IMR-90 (cell line): ENCODE measurements at regions not wholly inside any gene's neighbourhood (a gene's known extent, or its start where the extent isn't known, plus 50 kb on each side); places are given as distances from the start of the nearest gene placed in this dataset.

ENCODE experiments used
- ATAC-seq: fragments of 200-7000 bp; cut with Tn5 transposase; 2 replicates; pipeline ENCODE4 v1.9.1; 2020; ENCODE audit warnings: low read depth, mild to moderate bottlenecking, moderate library complexity
- BruUV-seq: library from RNA; stranded (reverse); fragments of 400-500 nt; replicated peaks from 2 replicates; lab custom pipeline; 2021; lab: Mats Ljungman, UMichigan
- CTCF ChIA-PET: fragments of 300-600 bp; formaldehyde crosslinking; extraction: SDS; loops from one replicate; lab custom pipeline; 2021; ENCODE audit warnings: antibody characterized with exemption; lab: Yijun Ruan, JAX
- POLR2A ChIA-PET: fragments of 300-600 bp; sonication (Branson Sonifier 250); formaldehyde crosslinking; loops from one replicate; lab custom pipeline; 2022; ENCODE audit warnings: antibody characterized with exemption; ENCODE audit not compliant: unreplicated experiment; lab: Charles Lee
- DNase-seq: peaks from one replicate; pipeline ENCODE4 v3.0.0; 2013
- H2AFZ ChIP-seq: replicated peaks from 2 replicates; pipeline ENCODE3; 2013; ENCODE audit warnings: low read length, mild to moderate bottlenecking; ENCODE audit not compliant: poor library complexity
- H2AK5ac ChIP-seq: 2 replicates; pipeline ENCODE4 v1.6.1; 2013; ENCODE audit warnings: low read depth, low read length, inconsistent platforms
- H2AK9ac ChIP-seq: replicated peaks from 2 replicates; pipeline ENCODE3; 2013; ENCODE audit warnings: mild to moderate bottlenecking, low read depth, low read length, moderate library complexity; ENCODE audit not compliant: poor library complexity
- H2BK120ac ChIP-seq: 2 replicates; pipeline ENCODE4 v1.6.1; 2013; ENCODE audit warnings: low read depth, low read length, inconsistent platforms
- H2BK15ac ChIP-seq: 3 replicates; pipeline ENCODE4 v1.6.1; 2013; ENCODE audit warnings: low read depth, low read length, inconsistent platforms
- H2BK20ac ChIP-seq: 2 replicates; pipeline ENCODE4 v1.6.1; 2013; ENCODE audit warnings: low read depth, mild to moderate bottlenecking, inconsistent platforms, low read length, moderate library complexity
- H2BK5ac ChIP-seq: 2 replicates; pipeline ENCODE4 v1.6.1; 2013; ENCODE audit warnings: mild to moderate bottlenecking, low read depth, low read length, inconsistent platforms; ENCODE audit not compliant: poor library complexity, severe bottlenecking
- H3K14ac ChIP-seq: replicated peaks from 2 replicates; pipeline ENCODE4 v1.6.1; 2013; ENCODE audit warnings: low read depth, low read length, inconsistent platforms
- H3K18ac ChIP-seq: 2 replicates; pipeline ENCODE4 v1.6.1; 2013; ENCODE audit warnings: low read depth, low read length, control low read depth
- H3K23ac ChIP-seq: 2 replicates; pipeline ENCODE4 v1.6.1; 2013; ENCODE audit warnings: low read depth, low read length, inconsistent platforms
- H3K27ac ChIP-seq: 2 replicates; pipeline ENCODE4 v1.5.1; 2013; ENCODE audit warnings: mild to moderate bottlenecking, control low read depth, low read length; ENCODE audit not compliant: insufficient read depth
- H3K27me3 ChIP-seq: 2 replicates; pipeline ENCODE4 v1.6.1; 2013; ENCODE audit warnings: low read length; ENCODE audit not compliant: control insufficient read depth, insufficient read depth
- H3K36me3 ChIP-seq: 2 replicates; pipeline ENCODE4 v1.6.1; 2013; ENCODE audit warnings: low read length, mixed read lengths; ENCODE audit not compliant: control insufficient read depth, insufficient read depth
- H3K4ac ChIP-seq: 2 replicates; pipeline ENCODE4 v1.6.1; 2013; ENCODE audit warnings: low read depth, low read length, inconsistent platforms
- H3K4me1 ChIP-seq: 2 replicates; pipeline ENCODE4 v1.6.1; 2013; ENCODE audit warnings: low read length, mixed read lengths; ENCODE audit not compliant: control insufficient read depth, insufficient read depth
- H3K4me2 ChIP-seq: 2 replicates; pipeline ENCODE4 v1.6.1; 2013; ENCODE audit warnings: low read depth, mild to moderate bottlenecking, control low read depth, low read length, moderate library complexity
- H3K4me3 ChIP-seq: 2 replicates; pipeline ENCODE4 v1.5.1; 2013; ENCODE audit warnings: low read depth, mild to moderate bottlenecking, control low read depth, low read length, moderate library complexity; ENCODE audit not compliant: insufficient read depth
- H3K56ac ChIP-seq: 2 replicates; pipeline ENCODE4 v1.6.1; 2013; ENCODE audit warnings: low read length, inconsistent platforms; ENCODE audit not compliant: insufficient read depth; ENCODE audit errors: extremely low read depth
- H3K79me1 ChIP-seq, 2 experiments: 2 replicates each; pipeline ENCODE4 v1.6.1; 2013; ENCODE audit warnings: low read length in 2 of 2, inconsistent platforms in 1 of 2, low read depth in 1 of 2
- H3K9ac ChIP-seq: 2 replicates; pipeline ENCODE4 v1.6.1; 2013; ENCODE audit warnings: low read depth, low read length, control low read depth
- H3K9me1 ChIP-seq: 2 replicates; pipeline ENCODE4 v1.6.1; 2013; ENCODE audit warnings: low read length, inconsistent platforms; ENCODE audit not compliant: insufficient read depth
- H3K9me3 ChIP-seq: 2 replicates; pipeline ENCODE4 v1.6.1; 2013; ENCODE audit warnings: low read length; ENCODE audit not compliant: control insufficient read depth, insufficient read depth
- H4K20me1 ChIP-seq: 2 replicates; pipeline ENCODE4 v1.6.1; 2013; ENCODE audit warnings: low read length, inconsistent platforms; ENCODE audit not compliant: insufficient read depth
- H4K5ac ChIP-seq: 2 replicates; pipeline ENCODE4 v1.6.1; 2013; ENCODE audit warnings: mild to moderate bottlenecking, low read depth, low read length, control low read depth
- H4K8ac ChIP-seq, 2 experiments: 2 replicates each; pipeline ENCODE4 v1.6.1; 2013; ENCODE audit warnings: low read depth in 2 of 2, low read length in 2 of 2, control low read depth in 1 of 2, inconsistent platforms in 1 of 2
- H4K91ac ChIP-seq: 2 replicates; pipeline ENCODE4 v1.6.1; 2013; ENCODE audit warnings: low read depth, low read length, inconsistent platforms; ENCODE audit not compliant: insufficient read depth
- BHLHE40 ChIP-seq: fragments of 150-350 bp; IDR thresholded peaks from 2 replicates; pipeline ENCODE4 v1.6.1; 2016; ENCODE audit warnings: mild to moderate bottlenecking, low read depth, low read length
- CEBPB ChIP-seq: IDR thresholded peaks from 2 replicates; pipeline ENCODE4 v1.6.1; 2012; ENCODE audit warnings: low read depth, low read length, improper control_type of control experiment
- CHD1 ChIP-seq: IDR thresholded peaks from 2 replicates; pipeline ENCODE4 v1.6.1; 2012; ENCODE audit warnings: low read depth, low read length, improper control_type of control experiment
- FOS ChIP-seq: fragments of 150-350 bp; IDR thresholded peaks from 2 replicates; pipeline ENCODE4 v1.6.1; 2016; ENCODE audit warnings: low read depth, low read length
- MAFK ChIP-seq: IDR thresholded peaks from 2 replicates; pipeline ENCODE4 v1.6.1; 2012; ENCODE audit warnings: low read depth, low read length, improper control_type of control experiment
- MAZ ChIP-seq: IDR thresholded peaks from 2 replicates; pipeline ENCODE4 v1.6.1; 2012; ENCODE audit warnings: low read depth, mild to moderate bottlenecking, low read length, improper control_type of control experiment, moderate library complexity, borderline replicate concordance
- MXI1 ChIP-seq: IDR thresholded peaks from 2 replicates; pipeline ENCODE4 v1.6.1; 2012; ENCODE audit warnings: low read depth, mild to moderate bottlenecking, low read length, moderate library complexity, borderline replicate concordance
- NFE2L2 ChIP-seq: fragments of 150-350 bp; IDR thresholded peaks from 2 replicates; pipeline ENCODE4 v1.6.1; 2016; ENCODE audit warnings: low read depth, mild to moderate bottlenecking, low read length
- POLR2A ChIP-seq: IDR thresholded peaks from 2 replicates; pipeline ENCODE4 v1.6.1; 2012; ENCODE audit warnings: mild to moderate bottlenecking, low read depth, low read length
- RAD21 ChIP-seq: IDR thresholded peaks from 2 replicates; pipeline ENCODE4 v1.6.1; 2012; ENCODE audit warnings: low read length, improper control_type of control experiment
- RCOR1 ChIP-seq: IDR thresholded peaks from 2 replicates; pipeline ENCODE4 v1.6.1; 2012; ENCODE audit warnings: mild to moderate bottlenecking, low read length, improper control_type of control experiment; ENCODE audit not compliant: insufficient replicate concordance
- RFX5 ChIP-seq: IDR thresholded peaks from 2 replicates; pipeline ENCODE4 v1.8.0; 2012; ENCODE audit warnings: low read depth, mild to moderate bottlenecking, low read length, moderate library complexity
- SMC3 ChIP-seq: fragments of 150-350 bp; IDR thresholded peaks from 2 replicates; pipeline ENCODE4 v1.6.1; 2016; ENCODE audit warnings: low read depth, mild to moderate bottlenecking, antibody characterized with exemption, low read length, moderate library complexity
- WGBS, 2 experiments: methylation state at CpG; one replicate each; pipeline versions ENCODE4 v1.1.5 to v1.1.7; 2013; ENCODE audit warnings: missing lambda C conversion rate in 2 of 2; ENCODE audit not compliant: insufficient read length in 1 of 2; ENCODE audit errors: extremely low coverage in 2 of 2; 5-methylcytosine and 5-hydroxymethylcytosine counted together
- dilution Hi-C: fragments of 300-500 bp; cut with HindIII; formaldehyde crosslinking; loops from one replicate; pipeline ENCODE4 v1.14.3; 2018; ENCODE audit warnings: low sequenced_read_pairs; ENCODE audit not compliant: unreplicated experiment
- in situ Hi-C: fragments of 300-500 bp; cut with MboI; formaldehyde crosslinking; loops from 3 replicates; pipeline ENCODE4 v1.14.3; 2019; ENCODE audit warnings: low sequenced_read_pairs, inconsistent platforms, mixed read lengths
- intact Hi-C: fragments of 100-400 bp; cut with micrococcal nuclease; formaldehyde crosslinking; loops from 2 replicates; pipeline ENCODE4 v1.10.0; 2022
- TF ChIP-seq, protein P1 (sequence below): fragments of 150-350 bp; IDR thresholded peaks from 2 replicates; pipeline ENCODE4 v1.6.1; 2017; ENCODE audit warnings: mild to moderate bottlenecking, antibody characterized with exemption, low read length, low read depth
- TF ChIP-seq, protein P2 (sequence below): fragments of 150-350 bp; IDR thresholded peaks from 2 replicates; pipeline ENCODE4 v1.6.1; 2016; ENCODE audit warnings: low read depth, mild to moderate bottlenecking, low read length, moderate library complexity, borderline replicate concordance
- TF ChIP-seq, protein P3 (sequence below): conservative IDR thresholded peaks from 2 replicates; pipeline ENCODE4 v1.5.1; 2012; ENCODE audit warnings: mild to moderate bottlenecking, low read depth, low read length, improper control_type of control experiment

DNA sequence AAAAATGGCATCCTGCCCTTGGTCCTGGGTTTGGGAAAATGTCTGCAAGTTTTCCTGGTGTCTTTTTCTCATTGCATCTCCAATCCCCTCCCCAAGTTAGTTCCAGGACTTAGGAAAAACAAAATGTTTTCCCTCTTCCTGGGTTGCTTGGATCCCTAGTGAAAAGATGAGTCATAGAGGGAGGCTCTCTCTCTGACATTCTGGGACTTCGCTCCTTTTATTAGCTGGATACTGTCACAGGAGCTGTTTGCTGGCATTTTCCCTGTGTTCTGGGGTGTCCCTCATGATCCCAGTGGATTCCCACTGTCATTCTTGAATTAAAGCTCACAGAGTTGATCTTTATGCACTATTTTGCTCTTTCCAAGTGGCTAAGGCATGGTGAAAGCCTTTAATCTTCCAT is 316.4 kb upstream of the MBL2 start:
- Histone ChIP-seq H2BK120ac (no peak overlapping the region), H3K18ac (no peak overlapping the region), H2AK9ac (no peak overlapping the region), H3K27ac (no peak overlapping the region), H2BK15ac (no peak overlapping the region), H3K56ac (no peak overlapping the region), H3K14ac (no peak overlapping the region), H2BK20ac (no peak overlapping the region), H3K4ac (no peak overlapping the region), H3K4me1 (no peaks in the 10 kb centered on the region), H2AK5ac (no peak overlapping the region), H3K79me1 (no peaks in the 10 kb centered on the region), H3K9me3 (no peaks in the 10 kb centered on the region), H3K4me3 (no peak overlapping the region), H3K27me3 (no peaks in the 10 kb centered on the region), H4K91ac (no peak overlapping the region), H3K4me2 (no peak overlapping the region), H3K9ac (no peak overlapping the region), H3K36me3 (no peaks in the 10 kb centered on the region), H4K5ac (no peak overlapping the region), H3K9me1 (no peaks in the 10 kb centered on the region), H4K20me1 (no peaks in the 10 kb centered on the region), H4K8ac (no peak overlapping the region), H2BK5ac (no peak overlapping the region), H2AFZ (no peak overlapping the region), H3K23ac (no peak overlapping the region)
- CTCF ChIA-PET = no interaction called here
- POLR2A ChIA-PET = no interaction called here
- dilution Hi-C loops (no loop called here), intact Hi-C loops (no loop called here), in situ Hi-C loops (no loop called here)
- TF ChIP-seq, protein P1, sequence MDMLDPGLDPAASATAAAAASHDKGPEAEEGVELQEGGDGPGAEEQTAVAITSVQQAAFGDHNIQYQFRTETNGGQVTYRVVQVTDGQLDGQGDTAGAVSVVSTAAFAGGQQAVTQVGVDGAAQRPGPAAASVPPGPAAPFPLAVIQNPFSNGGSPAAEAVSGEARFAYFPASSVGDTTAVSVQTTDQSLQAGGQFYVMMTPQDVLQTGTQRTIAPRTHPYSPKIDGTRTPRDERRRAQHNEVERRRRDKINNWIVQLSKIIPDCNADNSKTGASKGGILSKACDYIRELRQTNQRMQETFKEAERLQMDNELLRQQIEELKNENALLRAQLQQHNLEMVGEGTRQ = no peak
- no peak for TF ChIP-seq MAFK
- no peak for TF ChIP-seq BHLHE40
- TF ChIP-seq, protein P2, sequence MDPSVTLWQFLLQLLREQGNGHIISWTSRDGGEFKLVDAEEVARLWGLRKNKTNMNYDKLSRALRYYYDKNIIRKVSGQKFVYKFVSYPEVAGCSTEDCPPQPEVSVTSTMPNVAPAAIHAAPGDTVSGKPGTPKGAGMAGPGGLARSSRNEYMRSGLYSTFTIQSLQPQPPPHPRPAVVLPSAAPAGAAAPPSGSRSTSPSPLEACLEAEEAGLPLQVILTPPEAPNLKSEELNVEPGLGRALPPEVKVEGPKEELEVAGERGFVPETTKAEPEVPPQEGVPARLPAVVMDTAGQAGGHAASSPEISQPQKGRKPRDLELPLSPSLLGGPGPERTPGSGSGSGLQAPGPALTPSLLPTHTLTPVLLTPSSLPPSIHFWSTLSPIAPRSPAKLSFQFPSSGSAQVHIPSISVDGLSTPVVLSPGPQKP = no peak
- no peak for TF ChIP-seq RAD21
- TF ChIP-seq MAZ = no peak
- no peak for TF ChIP-seq SMC3
- no peak for TF ChIP-seq CHD1
- TF ChIP-seq MXI1 = no peak
- no peak for TF ChIP-seq NFE2L2
- no peak for TF ChIP-seq RCOR1
- TF ChIP-seq POLR2A = no peak
- TF ChIP-seq FOS = no peak
- no peak for TF ChIP-seq CEBPB
- no peak for TF ChIP-seq RFX5
- TF ChIP-seq, protein P3, sequence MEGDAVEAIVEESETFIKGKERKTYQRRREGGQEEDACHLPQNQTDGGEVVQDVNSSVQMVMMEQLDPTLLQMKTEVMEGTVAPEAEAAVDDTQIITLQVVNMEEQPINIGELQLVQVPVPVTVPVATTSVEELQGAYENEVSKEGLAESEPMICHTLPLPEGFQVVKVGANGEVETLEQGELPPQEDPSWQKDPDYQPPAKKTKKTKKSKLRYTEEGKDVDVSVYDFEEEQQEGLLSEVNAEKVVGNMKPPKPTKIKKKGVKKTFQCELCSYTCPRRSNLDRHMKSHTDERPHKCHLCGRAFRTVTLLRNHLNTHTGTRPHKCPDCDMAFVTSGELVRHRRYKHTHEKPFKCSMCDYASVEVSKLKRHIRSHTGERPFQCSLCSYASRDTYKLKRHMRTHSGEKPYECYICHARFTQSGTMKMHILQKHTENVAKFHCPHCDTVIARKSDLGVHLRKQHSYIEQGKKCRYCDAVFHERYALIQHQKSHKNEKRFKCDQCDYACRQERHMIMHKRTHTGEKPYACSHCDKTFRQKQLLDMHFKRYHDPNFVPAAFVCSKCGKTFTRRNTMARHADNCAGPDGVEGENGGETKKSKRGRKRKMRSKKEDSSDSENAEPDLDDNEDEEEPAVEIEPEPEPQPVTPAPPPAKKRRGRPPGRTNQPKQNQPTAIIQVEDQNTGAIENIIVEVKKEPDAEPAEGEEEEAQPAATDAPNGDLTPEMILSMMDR = no peak
- no peak for ATAC-seq
- no TSS peak for BruUV-seq
- DNase-seq = no peak
- WGBS, 2 experiments = 60% methylated on average over 1 of the region's 1 CpG; no CpG with 5 or more reads in 1 of the 2 experiments
